HPDE6-E6E7 (cell line): ENCODE measurements at regions not wholly inside any gene's neighbourhood (a gene's known extent, or its start where the extent isn't known, plus 50 kb on each side); places are given as distances from the start of the nearest gene placed in this dataset.

Source experiments
- DNase-seq: peaks from one replicate; pipeline ENCODE4 v3.0.0; 2011; ENCODE audit warnings: missing footprints; ENCODE audit errors: extremely low spot score

DNA sequence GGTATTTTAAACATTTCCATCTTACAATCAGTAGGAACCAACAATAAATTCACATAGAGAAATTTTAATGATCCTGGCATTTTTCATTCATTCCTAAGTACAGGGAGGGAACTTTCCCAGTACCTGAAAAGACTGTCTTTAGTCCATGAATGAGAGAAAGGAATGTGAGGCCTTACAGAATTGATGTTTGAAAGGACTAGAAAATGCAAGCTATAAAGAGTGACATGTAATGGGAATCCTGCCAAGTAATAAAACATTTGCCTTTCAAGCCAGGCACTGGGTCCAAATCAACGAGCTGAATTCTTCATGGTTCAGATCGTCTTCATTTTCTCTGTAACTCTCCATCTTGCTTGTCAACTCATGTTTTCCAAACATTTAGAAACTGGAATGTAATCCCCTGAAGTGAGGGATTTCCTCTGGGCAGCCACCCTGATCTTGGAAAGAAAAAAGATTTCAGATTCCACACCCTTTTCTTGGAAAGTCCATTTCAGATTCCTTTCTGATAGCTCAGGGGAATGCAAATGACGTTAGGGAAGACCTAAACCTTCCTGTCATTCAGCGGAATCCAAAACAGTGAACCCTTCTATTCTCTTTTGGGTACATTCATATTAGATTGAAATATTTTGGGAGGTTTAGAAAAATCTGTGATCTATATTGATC lies 315.8 kb downstream of the SH3GL2 start:
- DNase-seq: no peak

DNA sequence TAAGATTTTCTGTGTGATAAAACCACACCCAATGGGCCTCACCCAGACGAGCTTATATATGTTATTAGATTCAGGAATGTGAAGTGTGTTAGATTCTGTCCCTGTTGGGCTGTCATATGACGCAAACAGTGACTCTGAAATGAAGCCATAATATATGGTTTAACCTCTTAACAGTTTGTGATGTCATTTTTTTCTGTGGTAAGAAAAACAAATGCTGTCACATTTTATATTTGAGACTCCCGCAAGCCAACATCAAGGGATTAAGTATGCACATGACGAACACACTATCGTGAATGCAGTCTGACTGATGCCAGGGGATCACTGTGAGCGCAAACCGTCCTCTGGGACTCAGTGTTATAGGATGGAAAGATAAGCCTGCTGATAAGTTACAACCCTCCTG lies 321.7 kb downstream of the SH3GL2 start:
- no peak for DNase-seq

- DNase-seq: no peak
Measured at GRCh38 chr9:17905366-17905765, 326.5 kb downstream of the SH3GL2 start.

DNA sequence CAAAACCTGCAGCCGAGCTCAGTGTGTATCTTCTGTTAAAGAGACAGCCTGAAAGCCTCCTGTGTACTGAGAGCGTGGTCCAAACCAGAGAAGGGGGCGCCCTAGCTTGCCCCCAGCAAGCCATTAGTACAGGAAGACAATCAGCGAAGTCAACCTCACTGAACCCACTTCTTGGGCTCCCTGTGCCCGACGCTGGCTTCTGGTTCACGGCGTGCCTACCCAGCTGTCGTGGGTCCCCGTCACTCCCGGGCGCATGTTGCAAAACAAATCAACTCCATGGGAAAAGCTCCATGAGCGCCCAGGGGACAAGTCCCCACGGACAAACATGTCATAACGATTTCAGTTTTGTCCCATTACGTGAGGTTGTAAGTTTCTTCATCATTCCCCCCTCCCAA lies 326.9 kb downstream of the SH3GL2 start:
- no peak for DNase-seq

DNA sequence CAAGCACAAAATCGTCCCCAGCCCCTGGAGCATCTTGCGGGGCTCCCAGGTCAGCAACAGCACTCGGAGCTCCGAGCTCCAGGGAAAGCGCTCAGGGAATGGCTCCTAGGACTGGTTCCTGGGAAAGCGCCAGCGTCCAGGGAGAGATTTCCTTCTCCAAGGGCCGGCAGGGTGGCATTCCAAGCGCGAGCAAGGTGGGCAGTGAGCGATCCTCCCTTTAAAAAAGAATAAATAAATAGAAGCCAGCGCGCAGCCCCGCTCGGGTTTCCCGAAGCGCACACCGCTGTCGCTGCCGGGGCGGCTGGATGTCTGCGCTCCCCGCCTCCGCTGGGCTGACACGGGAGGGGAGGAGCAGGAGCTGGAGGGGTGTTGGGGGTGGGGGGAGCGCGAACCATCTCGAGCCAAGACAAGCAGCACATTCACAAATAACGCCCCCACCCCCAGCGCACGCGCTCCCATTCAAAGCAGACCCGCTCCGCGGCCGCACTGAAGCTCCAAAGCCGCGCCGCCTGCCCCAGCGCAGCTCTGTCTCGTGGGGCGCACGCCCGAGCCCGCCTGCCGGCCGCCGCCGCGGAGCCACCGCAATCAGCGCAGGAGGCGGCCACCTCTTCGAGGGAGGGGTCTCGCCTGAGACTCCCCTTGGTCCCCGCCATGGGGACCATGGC lies 327.4 kb downstream of the SH3GL2 start:
- no peak for DNase-seq

- DNase-seq: no peak
Measured at GRCh38 chr9:17906841-17907778, 328.2 kb downstream of the SH3GL2 start.

GRCh38 chr9:17907779-17908508 lies 329.1 kb downstream of the SH3GL2 start:
- no peak for DNase-seq

DNA sequence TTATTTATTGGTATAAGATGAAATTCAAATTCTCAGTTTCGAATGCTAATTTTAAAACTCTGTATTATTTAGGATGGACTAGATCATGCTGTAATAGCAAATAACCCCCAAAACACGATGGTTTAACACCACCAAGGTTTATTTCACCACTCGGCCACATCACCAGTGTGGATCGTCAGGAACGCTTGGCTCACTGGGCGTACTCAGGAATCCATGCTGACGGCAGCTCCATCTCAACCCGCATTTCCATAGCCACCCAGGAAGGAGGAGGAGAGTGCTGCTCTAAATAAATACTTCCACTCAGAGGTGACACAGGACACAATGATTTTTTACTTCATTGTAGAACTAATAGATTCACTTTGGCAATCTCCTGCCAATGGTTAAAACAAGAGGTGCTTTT lies 347.4 kb downstream of the SH3GL2 start:
- no peak for DNase-seq

- no peak for DNase-seq
Measured at GRCh38 chr9:17927616-17928015, 348.8 kb downstream of the SH3GL2 start.

GRCh38 chr9:17928228-17928627 lies 349.4 kb downstream of the SH3GL2 start:
- no peak for DNase-seq

DNA sequence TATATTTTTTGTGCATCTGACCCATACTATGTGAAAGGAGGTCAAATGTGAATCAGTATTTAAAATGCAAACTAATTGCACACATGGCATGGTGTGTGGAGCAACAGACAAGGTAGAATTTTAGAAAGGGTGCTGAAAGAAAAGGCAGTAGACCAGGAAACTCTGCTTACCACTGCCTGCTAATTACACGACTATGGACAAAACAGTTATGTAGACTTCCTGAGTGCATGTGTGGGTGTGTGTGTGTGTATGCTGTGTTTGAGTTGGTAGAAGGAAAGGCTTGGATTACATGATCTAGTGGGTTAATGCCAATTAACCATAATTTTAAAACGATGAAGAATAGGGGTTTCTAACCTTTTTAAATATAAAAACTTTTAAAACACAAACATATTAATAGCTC lies 349.9 kb downstream of the SH3GL2 start:
- no peak for DNase-seq

GRCh38 chr9:17929506-17929905 lies 350.6 kb downstream of the SH3GL2 start:
- DNase-seq: no peak

- no peak for DNase-seq
Measured at GRCh38 chr9:17930071-17930470, 351.2 kb downstream of the SH3GL2 start.

GRCh38 chr9:17936365-17936764 lies 357.5 kb downstream of the SH3GL2 start:
- DNase-seq: no peak

DNA sequence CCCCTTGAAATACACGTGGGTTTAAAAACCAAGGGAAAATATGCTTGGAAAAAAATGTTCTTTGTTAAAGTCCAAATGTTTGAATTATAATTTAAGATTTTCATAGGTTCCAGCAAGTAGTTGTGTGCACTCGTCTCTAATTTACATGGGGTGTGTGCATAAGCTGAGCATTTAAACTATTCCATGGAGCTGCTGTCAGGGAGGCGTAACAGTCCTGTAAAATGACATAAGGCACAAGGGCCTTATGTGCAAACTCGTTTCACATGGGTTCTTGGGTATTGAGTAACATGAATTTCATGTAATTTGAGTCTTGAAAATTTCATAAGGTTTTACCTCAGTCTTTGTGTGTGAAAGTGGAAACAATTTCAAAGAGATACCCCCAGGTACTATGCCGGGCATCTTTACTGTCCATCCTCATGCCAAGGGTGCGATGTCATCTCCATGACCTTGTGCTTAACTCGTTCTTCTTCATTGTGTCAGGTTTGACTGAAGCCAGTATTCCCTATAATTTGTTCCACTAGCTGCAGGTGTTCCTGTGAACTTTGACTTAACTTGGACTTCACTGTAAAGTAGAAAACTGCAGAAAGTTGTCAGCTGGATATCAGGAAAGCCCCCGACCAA lies 359.3 kb downstream of the SH3GL2 start:
- DNase-seq: no peak

GRCh38 chr9:17942498-17942897 lies 363.6 kb downstream of the SH3GL2 start:
- no peak for DNase-seq

GRCh38 chr9:17955409-17955808 lies 376.5 kb downstream of the SH3GL2 start:
- DNase-seq: no peak

- no peak for DNase-seq
Measured at GRCh38 chr9:17958363-17958762, 379.5 kb downstream of the SH3GL2 start.

DNA sequence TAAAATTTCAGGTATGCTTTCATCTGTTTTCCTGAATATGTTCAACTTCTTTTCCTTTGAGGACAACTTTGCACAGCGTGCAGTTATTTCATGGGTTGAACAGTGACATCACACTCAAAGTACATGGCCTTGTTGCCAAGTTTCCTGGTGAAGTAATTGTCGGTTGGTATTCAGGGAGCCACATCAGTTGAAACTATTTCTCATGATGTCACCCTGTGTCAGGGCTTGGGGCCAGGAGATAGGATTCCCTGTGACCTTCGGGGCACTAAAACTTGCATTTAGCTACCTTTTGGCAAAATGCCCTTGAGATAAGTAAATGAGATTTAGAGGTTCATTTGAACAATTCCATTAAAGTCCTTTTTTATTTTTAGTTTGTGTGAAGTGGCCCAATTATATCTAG lies 383.9 kb downstream of the SH3GL2 start:
- DNase-seq: no peak

- no peak for DNase-seq
Measured at GRCh38 chr9:17963498-17963897, 384.6 kb downstream of the SH3GL2 start.

GRCh38 chr9:17967731-17968130 lies 388.9 kb downstream of the SH3GL2 start:
- no peak for DNase-seq

GRCh38 chr9:17969232-17969631 lies 390.4 kb downstream of the SH3GL2 start:
- DNase-seq: no peak
